GM12874 (cell line): ENCODE measurements at regions not wholly inside any gene's neighbourhood (a gene's known extent, or its start where the extent isn't known, plus 50 kb on each side); places are given as distances from the start of the nearest gene placed in this dataset.

Experiments
- TF ChIP-seq, protein P1 (sequence below): IDR thresholded peaks from 2 replicates; pipeline ENCODE4 v1.5.1; 2011; ENCODE audit warnings: low read depth, mild to moderate bottlenecking, control low read depth, low read length, moderate library complexity; ENCODE audit not compliant: insufficient read depth

DNA sequence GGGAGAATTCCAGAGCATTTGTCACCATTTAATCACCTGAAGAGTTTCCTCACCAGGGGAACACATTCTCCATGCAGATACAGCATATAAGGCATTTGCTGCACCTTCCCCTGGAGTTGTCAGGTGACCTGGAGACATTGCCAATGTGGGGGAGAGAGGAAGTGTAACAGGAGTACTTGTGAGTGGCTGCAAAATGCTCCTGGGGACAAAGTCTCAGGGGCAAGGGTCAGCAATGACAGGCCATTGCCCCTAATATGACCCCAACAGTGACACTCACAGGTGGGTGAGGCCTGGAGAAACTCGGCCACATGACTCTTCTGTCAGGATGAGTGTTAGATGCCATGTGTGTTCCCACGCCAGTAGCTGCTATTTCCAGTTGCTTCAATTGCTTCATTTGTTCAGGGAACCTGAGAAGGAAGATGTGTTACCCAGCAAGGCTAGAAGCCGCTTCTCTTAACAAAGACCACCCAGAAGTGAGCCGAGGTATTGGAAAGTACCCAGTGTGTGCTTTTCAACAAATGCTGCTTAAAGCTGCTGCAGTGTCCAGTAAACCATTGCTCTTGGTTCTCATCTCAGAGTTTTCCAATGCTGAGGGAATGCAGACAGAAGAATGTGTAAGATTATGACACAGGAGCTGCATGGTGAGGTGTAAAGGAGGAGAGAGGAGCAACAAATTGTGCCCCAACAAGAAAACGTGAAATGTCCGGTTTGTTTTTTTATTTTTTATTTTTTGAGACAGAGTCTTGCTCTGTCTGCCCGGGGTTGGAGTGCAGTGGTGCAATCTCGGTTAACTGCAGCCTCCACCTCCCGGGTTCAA is 128.2 kb upstream of the SLC44A1 start:
- TF ChIP-seq, protein P1, sequence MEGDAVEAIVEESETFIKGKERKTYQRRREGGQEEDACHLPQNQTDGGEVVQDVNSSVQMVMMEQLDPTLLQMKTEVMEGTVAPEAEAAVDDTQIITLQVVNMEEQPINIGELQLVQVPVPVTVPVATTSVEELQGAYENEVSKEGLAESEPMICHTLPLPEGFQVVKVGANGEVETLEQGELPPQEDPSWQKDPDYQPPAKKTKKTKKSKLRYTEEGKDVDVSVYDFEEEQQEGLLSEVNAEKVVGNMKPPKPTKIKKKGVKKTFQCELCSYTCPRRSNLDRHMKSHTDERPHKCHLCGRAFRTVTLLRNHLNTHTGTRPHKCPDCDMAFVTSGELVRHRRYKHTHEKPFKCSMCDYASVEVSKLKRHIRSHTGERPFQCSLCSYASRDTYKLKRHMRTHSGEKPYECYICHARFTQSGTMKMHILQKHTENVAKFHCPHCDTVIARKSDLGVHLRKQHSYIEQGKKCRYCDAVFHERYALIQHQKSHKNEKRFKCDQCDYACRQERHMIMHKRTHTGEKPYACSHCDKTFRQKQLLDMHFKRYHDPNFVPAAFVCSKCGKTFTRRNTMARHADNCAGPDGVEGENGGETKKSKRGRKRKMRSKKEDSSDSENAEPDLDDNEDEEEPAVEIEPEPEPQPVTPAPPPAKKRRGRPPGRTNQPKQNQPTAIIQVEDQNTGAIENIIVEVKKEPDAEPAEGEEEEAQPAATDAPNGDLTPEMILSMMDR, result no peak

DNA sequence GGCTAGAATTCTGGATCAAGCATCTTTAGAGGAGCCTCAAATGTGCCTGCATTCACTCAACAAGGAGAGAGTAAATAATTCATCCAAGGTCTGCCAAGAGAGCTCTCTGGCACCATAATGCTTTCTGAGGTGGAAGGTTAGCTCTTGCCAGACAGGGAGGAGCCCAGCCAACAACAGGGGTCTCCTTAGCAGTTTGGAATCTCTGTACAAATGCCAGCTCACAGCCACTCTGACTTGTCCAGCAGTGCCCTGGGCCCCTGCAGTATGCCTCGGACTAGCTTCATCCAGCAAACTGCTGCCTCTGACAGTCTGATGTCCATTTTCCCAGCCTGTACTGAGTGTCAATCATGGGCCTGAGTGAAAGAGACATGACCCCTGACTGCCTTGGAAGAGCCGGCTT is 127.2 kb upstream of the SLC44A1 start:
- TF ChIP-seq, protein P1, result no peak

DNA sequence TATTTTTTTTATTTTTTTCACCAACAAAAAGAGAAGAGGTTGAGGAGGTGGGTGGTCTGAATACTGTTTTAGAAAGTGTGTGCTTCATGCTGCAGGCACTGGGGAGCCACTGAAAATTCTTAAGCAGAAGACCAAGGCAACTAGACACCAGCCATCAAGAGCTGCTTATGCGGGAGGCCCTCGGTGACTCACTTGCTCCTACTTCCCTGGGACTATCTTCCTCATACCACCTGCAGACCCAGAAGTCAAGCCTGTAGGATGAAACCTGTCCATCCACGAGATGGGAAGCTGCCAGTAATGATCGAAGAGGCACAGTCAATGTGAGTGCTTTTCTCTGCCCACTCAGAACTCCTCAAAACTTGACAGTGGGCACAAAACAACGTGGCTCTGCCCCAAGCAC is 125.8 kb upstream of the SLC44A1 start:
- TF ChIP-seq, protein P1, result no peak

DNA sequence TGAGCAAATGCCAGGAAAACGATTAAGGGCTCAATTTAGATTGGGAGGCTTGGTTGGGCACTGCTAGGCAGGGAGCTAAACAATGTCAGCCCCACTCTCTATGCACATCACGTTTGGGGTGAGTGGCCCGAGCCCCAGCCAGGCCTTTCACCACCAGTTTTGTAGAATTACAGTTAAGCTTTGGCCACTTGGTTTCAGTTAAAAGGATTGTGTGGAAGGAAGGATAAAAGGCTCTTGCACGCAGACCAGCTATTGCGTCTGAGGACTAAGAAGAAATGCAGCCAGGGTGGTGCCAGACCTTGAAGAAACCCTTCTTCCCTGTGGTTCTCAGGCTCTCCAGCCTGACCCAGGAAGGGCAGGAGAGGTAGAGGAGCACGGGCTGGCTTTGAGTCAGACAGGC is 125.3 kb upstream of the SLC44A1 start:
- TF ChIP-seq, protein P1, result no peak

DNA sequence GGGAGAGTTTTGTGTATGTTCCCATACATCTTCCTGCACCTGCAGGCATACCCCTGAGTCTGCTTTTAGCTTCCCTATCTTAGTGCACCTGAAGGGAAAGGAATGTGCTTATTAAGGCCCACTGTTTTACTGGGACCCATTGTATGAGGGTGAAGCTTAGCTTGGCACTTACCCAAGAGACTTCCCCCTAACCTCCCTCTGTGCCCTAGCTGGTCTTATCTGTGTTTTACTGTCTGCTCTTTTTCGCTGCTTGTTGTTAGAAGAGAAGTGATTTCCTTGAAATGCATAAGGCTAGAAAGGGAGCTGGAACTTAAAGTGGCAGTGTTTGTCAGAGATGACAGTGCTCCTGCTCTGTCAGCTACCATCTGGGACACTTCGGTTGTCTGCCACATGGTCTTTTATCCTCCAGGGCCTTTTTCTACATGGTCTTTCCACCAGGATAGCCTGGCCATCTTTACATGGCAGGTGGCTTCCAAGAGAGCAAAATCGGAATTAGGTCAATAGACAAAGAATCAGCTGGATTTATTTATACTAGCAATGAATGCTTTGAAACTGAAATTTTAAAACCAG is 122.5 kb upstream of the SLC44A1 start:
- TF ChIP-seq, protein P1, result no peak

DNA sequence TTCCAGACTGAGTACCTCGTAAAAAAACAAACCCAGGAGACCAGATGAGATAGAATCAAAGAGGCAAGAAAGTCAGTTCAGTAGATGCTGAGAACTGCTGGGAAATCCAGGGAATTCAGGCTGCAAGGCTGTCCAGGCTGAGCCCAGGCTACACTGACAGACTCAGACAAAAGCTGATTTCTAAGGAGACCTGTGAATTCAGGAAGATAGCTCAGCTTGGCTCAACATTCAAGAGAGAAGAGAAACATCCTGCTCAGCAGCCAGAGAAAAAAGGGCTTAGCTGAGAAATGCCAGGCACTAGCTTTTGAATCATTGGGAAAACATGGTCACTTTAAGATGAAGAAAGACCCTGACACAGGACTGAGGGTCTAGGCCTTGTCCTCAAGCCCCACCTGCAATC is 118.2 kb upstream of the SLC44A1 start:
- TF ChIP-seq, protein P1, result no peak

DNA sequence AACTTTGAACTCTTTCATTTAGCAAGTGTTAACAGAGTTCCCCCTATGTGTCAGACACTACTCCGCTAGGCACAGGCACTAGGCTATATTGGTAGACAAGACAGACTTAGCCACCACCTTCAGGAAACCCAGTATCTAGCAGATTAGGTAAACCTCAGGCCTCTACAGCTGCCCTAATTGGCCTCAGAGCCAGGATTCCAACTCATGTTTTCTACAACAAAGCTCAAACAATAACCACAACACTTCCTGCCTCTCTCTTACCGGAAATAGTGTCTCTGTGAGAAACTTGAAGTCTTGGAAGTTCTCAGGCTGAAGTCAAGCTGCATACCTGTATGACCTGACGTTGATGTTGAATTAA is 116.6 kb upstream of the SLC44A1 start:
- TF ChIP-seq, protein P1, result 0 out of 2 replicates have a peak, but pooled peaks have one; percentile 6
